GM18508 (cell line): ENCODE measurements at regions not wholly inside any gene's neighbourhood (a gene's known extent, or its start where the extent isn't known, plus 50 kb on each side); places are given as distances from the start of the nearest gene placed in this dataset.
"Not testable (repeated sequence)": the region's sequence is repeated elsewhere in the genome, so short reads cannot be mapped to it uniquely, and the experiment has no call there.

ENCODE experiments used
- ATAC-seq: cut with Tn5 transposase; IDR thresholded peaks from one replicate; pipeline ENCODE4 v1.9.1; 2021; ENCODE audit warnings: moderate number of reproducible peaks; ENCODE audit not compliant: insufficient read depth, unreplicated experiment

- ATAC-seq, result no peak
These were observed 144.9 kb downstream of the THBS2 start for GRCh38 chr6:169108753-169109152.

DNA sequence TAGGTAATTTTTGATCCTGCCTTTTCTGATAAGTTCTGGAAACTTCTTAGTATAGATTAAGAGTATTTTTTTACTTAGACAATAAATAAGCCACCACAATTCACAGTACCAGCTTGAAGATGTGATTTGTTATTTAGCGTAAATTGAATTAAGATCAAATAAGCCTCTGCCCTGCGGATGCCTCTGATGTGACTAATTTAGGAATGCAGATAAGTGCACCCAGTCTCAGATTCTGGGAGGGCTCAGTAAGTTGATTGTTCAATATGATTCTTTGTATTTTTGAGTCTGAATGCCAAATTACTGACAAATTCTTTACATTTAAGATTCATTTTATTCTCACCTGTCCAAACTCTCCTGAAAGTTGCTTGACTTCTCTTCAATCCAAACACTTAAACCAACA lies 147.5 kb downstream of the THBS2 start:
- ATAC-seq, result no peak

DNA sequence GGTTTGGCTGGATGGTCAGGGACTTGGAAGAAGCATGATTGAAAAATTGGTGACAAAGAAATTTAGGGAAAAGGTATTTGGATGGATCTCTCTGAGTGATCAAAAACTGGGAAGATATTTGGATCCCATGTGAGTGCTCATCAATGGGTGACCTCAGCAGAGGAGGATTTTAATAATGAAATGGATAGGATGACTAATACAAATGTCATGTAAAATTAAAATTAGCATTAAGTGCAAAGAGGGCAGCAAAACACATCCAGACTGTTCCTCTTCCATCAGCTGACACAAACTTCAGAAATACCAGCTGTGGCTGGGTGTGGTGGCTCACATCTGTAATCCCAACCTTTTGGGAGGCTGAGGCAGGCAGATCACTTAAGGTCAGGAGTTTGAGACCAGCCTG lies 151.7 kb downstream of the THBS2 start:
- ATAC-seq, result no peak

- ATAC-seq, result no peak
These were observed 152.4 kb downstream of the THBS2 start for GRCh38 chr6:169101036-169101805.

- ATAC-seq, result no peak
These were observed 154.0 kb downstream of the THBS2 start for GRCh38 chr6:169099411-169100202.

DNA sequence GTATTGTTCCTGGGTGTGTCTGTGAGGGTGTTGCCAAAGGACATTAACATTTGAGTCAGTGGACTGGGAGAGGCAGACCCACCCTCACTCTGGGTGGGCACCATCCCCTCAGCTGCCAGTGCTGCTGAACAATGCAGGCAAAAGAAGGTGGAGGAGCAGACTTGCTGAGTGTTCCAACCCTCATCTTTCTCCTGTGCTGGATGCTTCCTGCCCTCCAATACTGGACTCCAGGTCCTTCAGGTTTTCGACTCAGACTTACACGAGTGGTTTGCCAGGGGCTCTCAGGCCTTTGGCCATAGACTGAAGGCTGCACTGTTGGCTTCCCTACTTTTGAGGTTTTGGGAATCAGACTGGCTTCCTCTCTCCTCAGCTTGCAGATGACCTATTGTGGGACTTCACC lies 155.0 kb downstream of the THBS2 start:
- ATAC-seq, result not testable (repeated sequence)

- ATAC-seq, result no peak
These were observed 155.5 kb downstream of the THBS2 start for GRCh38 chr6:169098116-169098515.

DNA sequence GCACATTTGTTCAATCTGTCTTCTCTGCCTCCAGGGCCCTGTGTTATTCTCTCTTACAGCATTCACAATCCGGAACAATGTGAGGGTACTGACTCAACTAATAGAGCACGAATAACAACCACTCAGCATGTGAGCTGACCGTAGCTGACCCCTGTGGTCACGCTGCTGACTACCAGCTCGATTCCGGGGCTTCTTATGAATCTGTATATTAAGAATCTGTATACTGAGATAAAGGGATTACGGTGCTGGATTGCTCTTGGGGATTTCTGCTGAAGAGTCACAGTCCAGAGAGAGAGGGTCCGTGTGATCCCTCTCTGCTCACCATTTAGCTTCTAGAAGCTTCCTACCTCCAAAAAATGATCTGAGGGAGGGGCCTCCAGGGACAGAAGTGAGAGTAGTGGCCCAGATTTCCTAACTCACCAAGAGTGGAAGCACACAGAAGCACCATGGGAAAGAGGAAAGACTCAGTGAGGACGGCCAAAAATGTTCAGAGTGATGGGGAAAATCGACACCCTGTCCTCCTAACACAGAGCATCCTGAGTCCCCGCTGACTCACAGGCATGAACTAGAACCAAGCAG lies 156.2 kb downstream of the THBS2 start:
- no peak for ATAC-seq

DNA sequence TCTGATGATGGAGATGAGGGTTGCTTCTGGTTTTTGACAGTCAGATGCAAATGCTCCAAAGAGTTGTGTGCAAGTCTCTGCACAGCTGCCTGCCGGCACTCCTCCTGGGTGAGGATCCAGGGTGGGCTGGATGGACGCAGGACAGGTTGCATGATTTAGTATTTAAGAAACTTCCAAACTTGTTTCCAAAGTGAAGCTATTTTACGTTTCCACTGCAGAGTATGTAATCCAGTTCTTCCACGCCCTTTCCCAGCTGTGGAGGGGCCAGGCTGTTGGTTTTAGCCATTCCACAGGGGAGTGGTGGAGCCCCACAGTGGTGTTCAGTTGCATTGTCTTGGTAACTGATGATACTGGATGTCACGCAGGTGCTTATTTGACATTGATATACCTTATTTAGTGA lies 157.3 kb downstream of the THBS2 start:
- ATAC-seq, result no peak

GRCh38 chr6:169095153-169095552 lies 158.5 kb downstream of the THBS2 start:
- no peak for ATAC-seq

DNA sequence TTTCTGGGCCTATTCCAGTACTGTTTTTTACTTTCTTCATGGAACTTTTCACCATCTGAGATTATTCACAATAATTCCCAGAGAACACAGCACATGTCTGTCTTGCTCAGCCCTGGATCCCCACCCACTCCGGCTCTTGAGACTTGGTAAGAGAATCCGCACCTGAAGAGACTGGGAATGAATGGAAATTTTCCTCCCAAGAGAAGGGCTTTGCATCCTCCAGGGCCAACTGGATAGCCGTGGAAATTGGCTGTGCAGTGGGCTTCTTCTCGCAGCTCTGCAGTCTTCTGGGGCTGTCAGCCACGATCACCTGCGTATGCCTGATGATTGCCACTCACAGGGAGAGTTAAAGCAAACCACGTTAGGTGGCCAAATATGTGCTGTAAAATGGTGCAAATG lies 159.1 kb downstream of the THBS2 start:
- no peak for ATAC-seq

DNA sequence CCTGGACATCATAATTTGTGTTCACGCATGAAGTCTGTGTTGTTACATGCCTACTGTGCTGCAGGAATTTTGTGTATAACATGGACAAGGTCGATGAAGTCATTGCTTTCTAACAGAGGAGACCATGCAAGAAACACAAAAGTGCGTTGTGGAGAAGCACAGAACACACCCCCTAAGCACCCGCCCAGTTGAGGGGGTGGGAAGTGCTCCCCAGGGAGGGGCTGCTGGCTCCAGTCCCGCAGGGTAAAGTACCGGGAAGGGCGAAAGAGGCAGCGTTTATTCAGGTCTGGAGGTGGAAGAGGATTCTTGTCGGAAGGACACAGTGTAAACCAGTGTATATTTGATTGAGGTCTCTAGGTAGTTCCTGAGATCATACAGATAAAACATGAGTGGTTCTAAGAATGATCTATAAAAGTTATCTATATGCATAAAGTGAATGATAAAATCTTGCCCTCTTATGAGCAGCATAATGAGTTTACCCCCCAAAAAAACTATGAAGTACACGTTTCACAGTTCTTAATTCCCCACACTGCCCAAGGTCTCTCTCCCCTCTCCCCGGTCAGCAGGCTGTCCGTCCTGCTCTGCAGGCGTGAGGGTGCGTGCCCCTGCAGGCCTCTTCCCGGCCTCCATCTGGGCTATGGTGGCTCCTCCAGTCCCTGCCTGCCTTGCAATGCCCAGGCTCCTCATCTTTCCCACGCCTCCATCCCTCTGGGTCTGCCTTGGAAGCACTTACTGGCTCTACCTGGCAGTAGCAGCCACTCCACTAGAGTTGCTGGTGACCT lies 159.7 kb downstream of the THBS2 start:
- no peak for ATAC-seq

- ATAC-seq, result no peak
These were observed 160.5 kb downstream of the THBS2 start for GRCh38 chr6:169093066-169093723.

DNA sequence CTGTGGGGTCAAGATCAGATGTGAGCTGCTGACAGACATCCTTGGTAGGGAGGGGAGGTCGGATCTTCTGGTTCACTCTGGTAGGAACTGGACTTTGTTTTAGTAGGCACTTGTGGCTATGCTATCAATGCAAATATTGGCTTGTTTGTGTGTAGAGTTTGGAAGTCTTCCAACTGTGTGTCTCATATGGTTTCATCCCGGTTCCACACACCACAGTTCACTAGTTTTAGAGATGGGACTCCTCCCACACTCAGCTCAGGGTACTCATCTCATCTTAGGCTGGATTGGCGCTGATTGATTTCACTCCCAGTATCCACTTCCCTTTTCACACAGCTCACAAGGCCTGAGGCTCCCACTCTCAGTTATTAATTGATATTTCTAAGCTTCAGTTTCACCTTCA lies 161.3 kb downstream of the THBS2 start:
- no peak for ATAC-seq

DNA sequence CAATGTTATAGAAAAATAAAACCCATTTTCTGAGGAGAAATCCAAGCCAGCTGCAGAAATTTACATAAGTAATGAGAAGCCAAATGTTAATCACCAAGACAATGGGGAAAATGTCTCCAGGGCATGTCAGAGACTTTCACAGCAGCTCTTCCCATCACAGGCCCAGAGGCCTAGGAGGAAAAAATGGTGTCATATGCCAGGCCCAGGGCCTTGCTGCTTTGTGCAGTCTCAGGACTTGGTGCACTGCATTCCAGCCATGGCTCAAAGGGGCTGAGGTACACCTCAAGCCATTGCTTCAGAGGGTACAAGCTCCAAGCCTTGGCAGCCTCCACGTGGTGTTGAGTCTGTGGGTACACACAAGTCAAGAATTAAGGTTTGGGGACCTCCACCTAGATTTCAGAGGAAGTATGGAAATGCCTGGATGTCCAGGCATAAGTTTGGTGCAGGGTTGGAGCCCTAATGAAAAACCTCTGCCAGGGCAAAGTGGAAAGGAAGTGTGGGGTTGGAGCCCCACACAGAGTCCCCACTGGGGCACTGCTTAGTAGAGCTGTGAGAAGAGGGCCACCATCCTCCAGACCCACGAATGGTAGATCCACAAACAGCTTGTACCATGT lies 163.0 kb downstream of the THBS2 start:
- not testable (repeated sequence) for ATAC-seq

GRCh38 chr6:169088762-169089161 lies 164.9 kb downstream of the THBS2 start:
- ATAC-seq, result no peak

DNA sequence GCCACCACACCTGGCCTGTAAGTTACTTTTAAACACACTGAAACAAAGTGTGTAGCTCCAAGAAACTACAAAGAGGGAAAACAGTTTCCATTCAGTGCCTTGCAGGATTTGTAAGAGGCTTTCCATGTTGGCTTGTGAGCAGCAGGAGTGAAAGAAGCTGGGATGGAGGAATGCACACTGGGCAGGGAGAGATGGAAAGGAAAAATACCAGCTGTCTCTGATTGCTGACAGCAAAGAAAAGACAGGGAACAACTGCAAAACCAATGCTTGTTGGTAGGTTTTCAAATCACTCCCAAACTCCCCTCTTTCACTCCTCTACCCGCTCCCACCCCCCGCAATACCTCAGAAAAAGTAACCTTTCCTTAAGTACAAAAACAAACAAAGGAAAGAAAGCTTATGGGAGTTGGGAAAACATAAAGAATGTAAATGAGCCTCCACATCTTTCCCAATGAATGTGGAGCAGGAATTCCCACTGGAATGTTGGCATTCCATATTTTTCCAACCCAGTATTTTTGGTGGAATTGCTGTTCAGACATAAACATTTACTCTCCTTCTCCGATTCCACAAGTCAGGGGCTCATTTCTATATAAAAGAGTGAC lies 166.1 kb downstream of the THBS2 start:
- ATAC-seq, result no peak

DNA sequence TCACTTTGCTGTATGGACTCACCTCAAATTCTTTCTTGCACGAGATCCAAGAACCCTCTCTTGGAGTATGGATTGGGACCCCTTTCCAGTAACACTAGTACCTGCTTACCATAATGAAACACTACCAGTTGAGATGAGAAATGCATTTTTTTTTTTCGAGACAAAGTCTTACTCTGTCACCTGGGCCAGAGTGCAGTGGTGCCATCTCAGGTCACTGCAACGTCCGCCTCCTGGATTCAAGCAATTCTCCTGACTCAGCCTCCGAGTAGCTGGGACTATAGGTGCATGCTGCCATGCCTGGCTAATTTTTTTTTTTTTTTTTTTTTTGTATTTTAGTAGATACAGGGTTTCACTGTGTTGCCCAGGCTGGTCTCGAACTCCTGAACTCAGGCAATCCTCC lies 167.0 kb downstream of the THBS2 start:
- ATAC-seq, result not testable (repeated sequence)

GRCh38 chr6:169086020-169086419 lies 167.6 kb downstream of the THBS2 start:
- ATAC-seq, result no peak
